HL-60 (cell line): ENCODE measurements at regions not wholly inside any gene's neighbourhood (a gene's known extent, or its start where the extent isn't known, plus 50 kb on each side); places are given as distances from the start of the nearest gene placed in this dataset.

Experiments used
- CTCF ChIP-seq: IDR thresholded peaks from one replicate; pipeline ENCODE4 v1.5.1; 2011; ENCODE audit warnings: low read length, control low read depth, inconsistent platforms; ENCODE audit not compliant: insufficient read depth
- GABPA ChIP-seq: IDR thresholded peaks from 2 replicates; pipeline ENCODE4 v1.6.1; 2012; ENCODE audit warnings: low read depth
- POLR2AphosphoS5 ChIP-seq: IDR thresholded peaks from 2 replicates; pipeline ENCODE4 v1.6.1; 2012; ENCODE audit warnings: low read depth
- TF ChIP-seq, protein P1 (sequence below): IDR thresholded peaks from 2 replicates; pipeline ENCODE4 v1.6.1; 2012; ENCODE audit warnings: low read depth; ENCODE audit not compliant: insufficient replicate concordance

DNA sequence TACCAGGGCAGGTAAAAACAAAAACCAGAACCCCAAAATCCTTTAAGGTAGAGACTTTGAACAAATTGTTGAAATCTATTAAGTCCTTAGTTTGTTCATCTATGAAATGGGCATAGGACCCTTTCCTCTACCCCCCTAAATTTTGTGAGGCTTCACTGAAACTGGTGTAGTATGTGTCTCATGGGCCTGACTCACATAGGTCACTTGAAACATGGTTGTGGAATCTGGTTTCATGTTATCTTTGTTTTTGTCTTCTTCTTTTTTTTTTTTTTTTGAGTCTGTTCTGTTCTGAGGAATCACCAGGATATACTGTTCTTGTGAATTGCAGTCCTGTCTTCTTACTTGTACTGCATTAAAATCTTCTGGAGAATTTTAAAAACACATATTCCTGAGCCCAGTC, 202.2 kb downstream of the KTN1 start:
- TF ChIP-seq CTCF (no peak), POLR2AphosphoS5 (no peak), GABPA (no peak)
- TF ChIP-seq, protein P1, sequence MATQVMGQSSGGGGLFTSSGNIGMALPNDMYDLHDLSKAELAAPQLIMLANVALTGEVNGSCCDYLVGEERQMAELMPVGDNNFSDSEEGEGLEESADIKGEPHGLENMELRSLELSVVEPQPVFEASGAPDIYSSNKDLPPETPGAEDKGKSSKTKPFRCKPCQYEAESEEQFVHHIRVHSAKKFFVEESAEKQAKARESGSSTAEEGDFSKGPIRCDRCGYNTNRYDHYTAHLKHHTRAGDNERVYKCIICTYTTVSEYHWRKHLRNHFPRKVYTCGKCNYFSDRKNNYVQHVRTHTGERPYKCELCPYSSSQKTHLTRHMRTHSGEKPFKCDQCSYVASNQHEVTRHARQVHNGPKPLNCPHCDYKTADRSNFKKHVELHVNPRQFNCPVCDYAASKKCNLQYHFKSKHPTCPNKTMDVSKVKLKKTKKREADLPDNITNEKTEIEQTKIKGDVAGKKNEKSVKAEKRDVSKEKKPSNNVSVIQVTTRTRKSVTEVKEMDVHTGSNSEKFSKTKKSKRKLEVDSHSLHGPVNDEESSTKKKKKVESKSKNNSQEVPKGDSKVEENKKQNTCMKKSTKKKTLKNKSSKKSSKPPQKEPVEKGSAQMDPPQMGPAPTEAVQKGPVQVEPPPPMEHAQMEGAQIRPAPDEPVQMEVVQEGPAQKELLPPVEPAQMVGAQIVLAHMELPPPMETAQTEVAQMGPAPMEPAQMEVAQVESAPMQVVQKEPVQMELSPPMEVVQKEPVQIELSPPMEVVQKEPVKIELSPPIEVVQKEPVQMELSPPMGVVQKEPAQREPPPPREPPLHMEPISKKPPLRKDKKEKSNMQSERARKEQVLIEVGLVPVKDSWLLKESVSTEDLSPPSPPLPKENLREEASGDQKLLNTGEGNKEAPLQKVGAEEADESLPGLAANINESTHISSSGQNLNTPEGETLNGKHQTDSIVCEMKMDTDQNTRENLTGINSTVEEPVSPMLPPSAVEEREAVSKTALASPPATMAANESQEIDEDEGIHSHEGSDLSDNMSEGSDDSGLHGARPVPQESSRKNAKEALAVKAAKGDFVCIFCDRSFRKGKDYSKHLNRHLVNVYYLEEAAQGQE: no peak
